HepG2 (cell line): ENCODE measurements at regions not wholly inside any gene's neighbourhood (a gene's known extent, or its start where the extent isn't known, plus 50 kb on each side); places are given as distances from the start of the nearest gene placed in this dataset.
"Not testable (repeated sequence)": the region's sequence is repeated elsewhere in the genome, so short reads cannot be mapped to it uniquely, and the experiment has no call there.

Experiments
- ATAC-seq: fragments of 200-7000 bp; cut with Tn5 transposase; 3 replicates; pipeline ENCODE4 v1.9.1; 2020; ENCODE audit warnings: mild to moderate bottlenecking, moderate library complexity
- BruUV-seq: library from RNA; stranded (reverse); fragments of 400-500 nt; replicated peaks from 2 replicates; lab custom pipeline; 2021; lab: Mats Ljungman, UMichigan
- CTCF ChIA-PET: fragments of 300-600 bp; formaldehyde crosslinking; extraction: SDS; loops from one replicate; lab custom pipeline; 2021; ENCODE audit warnings: low total read pairs, inconsistent platforms, low intra/inter-chr PET ratio; lab: Yijun Ruan, JAX
- POLR2A ChIA-PET: fragments of 350-600 bp; sonication (Branson Sonifier 250); formaldehyde crosslinking; loops from one replicate; lab custom pipeline; 2020; ENCODE audit warnings: antibody characterized with exemption, inconsistent platforms; lab: Yijun Ruan, JAX
- DNase-seq: peaks from one replicate; pipeline ENCODE4 v3.0.0-alpha.2; 2015; ENCODE audit warnings: low spot score
- FAIRE-seq: peaks from 3 replicates; lab custom pipeline; 2011; peaks lifted over from hg19 to GRCh38; lab: Jason Lieb, UNC
- H2AFZ ChIP-seq: one replicate; pipeline ENCODE4 v1.6.1; 2011; ENCODE audit warnings: low read length, inconsistent platforms
- H3K27ac ChIP-seq: fragments of 300-600 bp; 3 replicates; pipeline ENCODE4 v1.8.0; 2011; ENCODE audit warnings: mixed run types, mild to moderate bottlenecking, mixed read lengths, low read length, inconsistent platforms; ENCODE audit not compliant: insufficient read depth; ENCODE audit errors: extremely low read length
- H3K27me3 ChIP-seq, 2 experiments: fragments of 200-600 bp in 1 of 2; 2 replicates in 1 of 2; 3 replicates in 1 of 2; pipeline versions ENCODE4 v1.6.0 to v1.8.0; 2011; ENCODE audit warnings: low read length in 2 of 2, mild to moderate bottlenecking in 2 of 2, moderate library complexity in 2 of 2, inconsistent platforms in 1 of 2; ENCODE audit not compliant: insufficient read depth in 2 of 2, control insufficient read depth in 1 of 2
- H3K36me3 ChIP-seq, 2 experiments: fragments of 200-600 bp in 1 of 2; replicated peaks in 1 of 2; 2 replicates in 1 of 2; 3 replicates in 1 of 2; pipeline versions ENCODE4 v1.5.1 to v1.8.0; 2011; ENCODE audit warnings: low read length in 2 of 2, inconsistent platforms in 1 of 2; ENCODE audit not compliant: insufficient read depth in 2 of 2, control insufficient read depth in 1 of 2
- H3K4me1 ChIP-seq: 2 replicates; pipeline ENCODE4 v1.5.1; 2012; ENCODE audit warnings: low read length, inconsistent platforms; ENCODE audit not compliant: insufficient read depth
- H3K4me2 ChIP-seq: 2 replicates; pipeline ENCODE4 v1.6.0; 2011; ENCODE audit warnings: low read depth, low read length, inconsistent platforms
- H3K4me3 ChIP-seq, 3 experiments: fragments of 200-600 bp in 1 of 3; sonication (generic), shearing (Covaris generic) in 1 of 3; replicated peaks in 1 of 3; 2 replicates each; pipeline ENCODE4 v1.5.1; 2011 to 2016; ENCODE audit warnings: low read length in 3 of 3, inconsistent platforms in 2 of 3, low read depth in 2 of 3, mild to moderate bottlenecking in 2 of 3, control low read depth in 1 of 3, mixed read lengths in 1 of 3; ENCODE audit not compliant: insufficient read depth in 1 of 3
- H3K79me2 ChIP-seq: one replicate; pipeline ENCODE4 v1.6.1; 2011; ENCODE audit warnings: low read length, inconsistent platforms; ENCODE audit not compliant: insufficient read depth
- H3K9ac ChIP-seq: 2 replicates; pipeline ENCODE4 v1.6.0; 2011; ENCODE audit warnings: mild to moderate bottlenecking, low read depth, low read length, inconsistent platforms; ENCODE audit not compliant: insufficient read depth
- H3K9me3 ChIP-seq: 2 replicates; pipeline ENCODE4 v1.5.1; 2012; ENCODE audit warnings: mild to moderate bottlenecking, low read length
- H4K20me1 ChIP-seq: 2 replicates; pipeline ENCODE4 v1.6.0; 2011; ENCODE audit warnings: inconsistent platforms, mild to moderate bottlenecking, low read length, moderate library complexity; ENCODE audit not compliant: insufficient read depth
- EED ChIP-seq: sonication (generic); formaldehyde crosslinking; IDR thresholded peaks from 2 replicates; pipeline ENCODE4 v1.5.0; 2020; ENCODE audit warnings: mild to moderate bottlenecking, missing genetic modification reagents
- ZNF430 ChIP-seq: sonication (generic); formaldehyde crosslinking; IDR thresholded peaks from 2 replicates; pipeline ENCODE4 v1.9.0; 2021; ENCODE audit warnings: mild to moderate bottlenecking, missing genetic modification reagents
- ZNF563 ChIP-seq: sonication (generic); formaldehyde crosslinking; IDR thresholded peaks from 2 replicates; pipeline ENCODE4 v1.8.0; 2022; ENCODE audit warnings: mild to moderate bottlenecking, moderate library complexity, missing genetic modification reagents
- ZSCAN9 ChIP-seq: IDR thresholded peaks from 2 replicates; pipeline ENCODE4 v1.6.1; 2016; ENCODE audit warnings: borderline replicate concordance
- WGBS: methylation state at CpG from one replicate; pipeline ENCODE4 v1.1.6; 2017; ENCODE audit warnings: low lambda C conversion rate; 5-methylcytosine and 5-hydroxymethylcytosine counted together
- in situ Hi-C: cut with HindIII; loops from 2 replicates; pipeline ENCODE4 v1.10.0; 2017; ENCODE audit warnings: low pct_unique_long_range_greater_than_20kb; ENCODE audit not compliant: extremely low pct_ligation_motif_present
- intact Hi-C: fragments of 100-400 bp; cut with micrococcal nuclease; formaldehyde crosslinking; loops from one replicate; pipeline ENCODE4 v1.10.0; 2022; ENCODE audit not compliant: unreplicated experiment

- no peak overlapping the region for H3K9ac ChIP-seq
- H3K9me3 ChIP-seq, result no peaks in the 10 kb centered on the region
- ATAC-seq, result no peak
- no peak for FAIRE-seq
- POLR2A ChIA-PET, result no interaction called here
- H3K4me2 ChIP-seq, result no peak overlapping the region
- H3K27me3 ChIP-seq, result no peaks in the 10 kb centered on the region
- TF ChIP-seq EED (CRISPR knock-in tag) (no peak), ZNF563 (CRISPR knock-in tag) (no peak), ZNF430 (no peak), ZSCAN9 (no peak)
- intact Hi-C loops (no loop called here), in situ Hi-C loops (no loop called here)
- H3K4me1 ChIP-seq, result peaks cover 11% of the 10 kb centered on the region
- DNase-seq, result no peak
- H3K27ac ChIP-seq, result no peak overlapping the region
- no TSS peak for BruUV-seq
- WGBS, result 6% methylated on average over 1 of the region's 1 CpG
- H3K36me3 ChIP-seq, result no peaks in the 10 kb centered on the region
- CTCF ChIA-PET, result no interaction called here
- H3K79me2 ChIP-seq, result no peaks in the 10 kb centered on the region
- H3K4me3 ChIP-seq, result no peak overlapping the region
- H4K20me1 ChIP-seq, result no peaks in the 10 kb centered on the region
- no peak overlapping the region for H2AFZ ChIP-seq
Observed at GRCh38 chr2:210971431-210971830, 415.0 kb downstream of the CPS1 start.

DNA sequence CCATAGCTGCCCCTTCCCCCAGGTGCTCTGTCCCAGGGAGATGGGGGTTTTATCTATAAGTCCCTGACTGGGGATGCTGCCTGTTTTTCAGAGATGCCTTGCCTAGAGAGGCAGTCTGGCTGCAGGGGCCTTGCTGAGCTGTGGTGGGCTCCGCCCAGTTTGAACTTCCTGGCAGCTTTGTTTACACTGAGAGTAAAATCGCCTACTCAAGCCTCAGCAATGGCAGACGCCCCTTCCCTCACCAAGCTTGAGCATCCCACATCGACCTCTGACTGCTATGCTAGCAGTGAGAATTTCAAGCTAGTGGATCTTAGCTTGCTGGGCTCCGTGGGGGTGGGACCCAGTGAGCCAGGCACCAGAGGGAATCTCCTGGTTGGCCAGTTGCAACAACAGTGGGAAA lies 430.4 kb downstream of the CPS1 start:
- H3K9ac ChIP-seq, H3K27ac ChIP-seq, H3K36me3 ChIP-seq, H3K4me1 ChIP-seq, POLR2A ChIA-PET, H3K9me3 ChIP-seq, H3K4me3 ChIP-seq, intact Hi-C loops, FAIRE-seq, H3K27me3 ChIP-seq, H4K20me1 ChIP-seq, CTCF ChIA-PET, in situ Hi-C loops, H3K79me2 ChIP-seq, BruUV-seq, DNase-seq: not testable (repeated sequence)
- Histone ChIP-seq H2AFZ (peak overlapping the region; percentile 36), H3K4me2 (peak overlapping the region; percentile 46)
- WGBS, result 0% methylated on average over 2 of the region's 5 CpGs
- ATAC-seq, result peak; percentile 49
